SW480 (cell line): ENCODE measurements at regions not wholly inside any gene's neighbourhood (a gene's known extent, or its start where the extent isn't known, plus 50 kb on each side); places are given as distances from the start of the nearest gene placed in this dataset.
A peak's percentile ranks its signal among the peaks of the same experiment; 100 is the strongest.

Experiments used
- DNase-seq: peaks from one replicate; pipeline ENCODE4 v3.0.0-alpha.2; 2016; ENCODE audit warnings: low spot score

GRCh38 chr1:232382671-232383070, 247.3 kb downstream of the SIPA1L2 start:
- no peak for DNase-seq

GRCh38 chr1:232381394-232382100, 248.4 kb downstream of the SIPA1L2 start:
- DNase-seq = peak; percentile 48

- no peak for DNase-seq
Measured at GRCh38 chr1:232380596-232380995, 249.3 kb downstream of the SIPA1L2 start.

- no peak for DNase-seq
Measured at GRCh38 chr1:232380131-232380530, 249.8 kb downstream of the SIPA1L2 start.

GRCh38 chr1:232379063-232379434, 250.9 kb downstream of the SIPA1L2 start:
- no peak for DNase-seq

- no peak for DNase-seq
Measured at GRCh38 chr1:232378266-232379062, 251.5 kb downstream of the SIPA1L2 start.

GRCh38 chr1:232377494-232377770, 252.5 kb downstream of the SIPA1L2 start:
- peak; percentile 65 for DNase-seq

GRCh38 chr1:232376632-232377493, 253.1 kb downstream of the SIPA1L2 start:
- peak; percentile 54 for DNase-seq

- no peak for DNase-seq
Measured at GRCh38 chr1:232372841-232373440, 257.0 kb downstream of the SIPA1L2 start.

- no peak for DNase-seq
Measured at GRCh38 chr1:232372431-232372830, 257.5 kb downstream of the SIPA1L2 start.

GRCh38 chr1:232369451-232370296, 260.3 kb downstream of the SIPA1L2 start:
- DNase-seq = no peak

- DNase-seq = no peak
Measured at GRCh38 chr1:232368821-232369321, 261.1 kb downstream of the SIPA1L2 start.

- no peak for DNase-seq
Measured at GRCh38 chr1:232367293-232367692, 262.6 kb downstream of the SIPA1L2 start.

GRCh38 chr1:232364654-232365382, 265.1 kb downstream of the SIPA1L2 start:
- no peak for DNase-seq

- no peak for DNase-seq
Measured at GRCh38 chr1:232363008-232363407, 266.9 kb downstream of the SIPA1L2 start.

GRCh38 chr1:232357416-232357815, 272.5 kb downstream of the SIPA1L2 start:
- DNase-seq = no peak

- DNase-seq = no peak
Measured at GRCh38 chr1:232355162-232356006, 274.5 kb downstream of the SIPA1L2 start.

- DNase-seq = no peak
Measured at GRCh38 chr1:232353001-232353400, 276.9 kb downstream of the SIPA1L2 start.

GRCh38 chr1:232352366-232352765, 277.6 kb downstream of the SIPA1L2 start:
- no peak for DNase-seq

GRCh38 chr1:232351335-232351734, 278.6 kb downstream of the SIPA1L2 start:
- no peak for DNase-seq
